ENCODE measurements at regions not wholly inside any gene's neighbourhood (a gene's known extent, or its start where the extent isn't known, plus 50 kb on each side); places are given as distances from the start of the nearest gene placed in this dataset.
"Not testable (repeated sequence)": the region's sequence is repeated elsewhere in the genome, so short reads cannot be mapped to it uniquely, and the experiment has no call there.

GRCh38 chr7:110186334-110186733, 904.6 kb upstream of the LRRN3 start:
- no peak for DNase-seq

- DNase-seq = no peak
Observed at GRCh38 chr7:110187877-110188554, 902.9 kb upstream of the LRRN3 start.

- DNase-seq = peak in 1 of 2 experiments; percentile 13
Observed at GRCh38 chr7:110204527-110204926, 886.4 kb upstream of the LRRN3 start.

- DNase-seq = no peak
Observed at GRCh38 chr7:110205899-110206298, 885.0 kb upstream of the LRRN3 start.

- DNase-seq = no peak
Observed at GRCh38 chr7:110209884-110210283, 881.0 kb upstream of the LRRN3 start.

- no peak for DNase-seq
Observed at GRCh38 chr7:110210941-110211608, 879.9 kb upstream of the LRRN3 start.

- DNase-seq = no peak
Observed at GRCh38 chr7:110224643-110225042, 866.3 kb upstream of the LRRN3 start.

- DNase-seq = no peak
Observed at GRCh38 chr7:110246118-110246517, 844.8 kb upstream of the LRRN3 start.

- peak; percentile 57 to 83 for DNase-seq
Observed at GRCh38 chr7:110253093-110253492, 837.8 kb upstream of the LRRN3 start.

GRCh38 chr7:110257673-110258072, 833.3 kb upstream of the LRRN3 start:
- no peak for DNase-seq

GRCh38 chr7:110262251-110262650, 828.7 kb upstream of the LRRN3 start:
- DNase-seq = no peak

- no peak for DNase-seq
Observed at GRCh38 chr7:110264288-110264687, 826.6 kb upstream of the LRRN3 start.

- DNase-seq = no peak
Observed at GRCh38 chr7:110281362-110281761, 809.6 kb upstream of the LRRN3 start.

GRCh38 chr7:110283056-110283455, 807.9 kb upstream of the LRRN3 start:
- no peak for DNase-seq

- DNase-seq = no peak
Observed at GRCh38 chr7:110291430-110291829, 799.5 kb upstream of the LRRN3 start.

GRCh38 chr7:110296321-110296720, 794.6 kb upstream of the LRRN3 start:
- DNase-seq = no peak

- DNase-seq = no peak
Observed at GRCh38 chr7:110307776-110308175, 783.2 kb upstream of the LRRN3 start.

- DNase-seq = no peak
Observed at GRCh38 chr7:110308791-110309190, 782.1 kb upstream of the LRRN3 start.

- no peak for DNase-seq
Observed at GRCh38 chr7:110309941-110310340, 781.0 kb upstream of the LRRN3 start.

- DNase-seq = no peak
Observed at GRCh38 chr7:110311556-110311955, 779.4 kb upstream of the LRRN3 start.

GRCh38 chr7:110317541-110318265, 773.2 kb upstream of the LRRN3 start:
- no peak for DNase-seq

- not testable (repeated sequence) for DNase-seq
Observed at GRCh38 chr7:110320285-110320684, 770.6 kb upstream of the LRRN3 start.

- DNase-seq = no peak
Observed at GRCh38 chr7:110322796-110323195, 768.1 kb upstream of the LRRN3 start.

- no peak for DNase-seq
Observed at GRCh38 chr7:110326966-110327365, 764.0 kb upstream of the LRRN3 start.
